ENCODE measurements at regions not wholly inside any gene's neighbourhood (a gene's known extent, or its start where the extent isn't known, plus 50 kb on each side); places are given as distances from the start of the nearest gene placed in this dataset.

DNA sequence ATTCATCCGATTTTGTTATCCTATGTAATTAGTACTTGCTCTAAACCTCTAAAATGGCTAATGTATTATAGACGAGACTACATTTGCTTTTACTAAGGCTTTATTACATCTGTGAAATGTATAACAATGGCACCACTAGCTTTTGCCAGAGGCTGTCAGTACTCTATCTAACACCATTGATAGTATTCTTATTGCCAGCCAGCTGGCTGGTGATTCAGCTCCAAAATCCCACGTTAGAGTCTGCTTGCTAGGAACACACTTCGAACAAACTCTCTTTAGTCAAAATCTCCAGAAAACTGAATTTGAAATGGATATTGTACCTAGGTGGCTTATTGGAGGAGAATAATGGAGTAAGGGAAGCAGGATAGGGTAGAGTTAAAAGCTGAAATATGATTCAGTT is 839.2 kb downstream of the SLC6A15 start:
- TF ChIP-seq POLR2AphosphoS5 (IDR thresholded peaks at IDR 0.05) = no peak
- no peak for TF ChIP-seq EP300 (IDR thresholded peaks at IDR 0.05)
- TF ChIP-seq, protein P1, sequence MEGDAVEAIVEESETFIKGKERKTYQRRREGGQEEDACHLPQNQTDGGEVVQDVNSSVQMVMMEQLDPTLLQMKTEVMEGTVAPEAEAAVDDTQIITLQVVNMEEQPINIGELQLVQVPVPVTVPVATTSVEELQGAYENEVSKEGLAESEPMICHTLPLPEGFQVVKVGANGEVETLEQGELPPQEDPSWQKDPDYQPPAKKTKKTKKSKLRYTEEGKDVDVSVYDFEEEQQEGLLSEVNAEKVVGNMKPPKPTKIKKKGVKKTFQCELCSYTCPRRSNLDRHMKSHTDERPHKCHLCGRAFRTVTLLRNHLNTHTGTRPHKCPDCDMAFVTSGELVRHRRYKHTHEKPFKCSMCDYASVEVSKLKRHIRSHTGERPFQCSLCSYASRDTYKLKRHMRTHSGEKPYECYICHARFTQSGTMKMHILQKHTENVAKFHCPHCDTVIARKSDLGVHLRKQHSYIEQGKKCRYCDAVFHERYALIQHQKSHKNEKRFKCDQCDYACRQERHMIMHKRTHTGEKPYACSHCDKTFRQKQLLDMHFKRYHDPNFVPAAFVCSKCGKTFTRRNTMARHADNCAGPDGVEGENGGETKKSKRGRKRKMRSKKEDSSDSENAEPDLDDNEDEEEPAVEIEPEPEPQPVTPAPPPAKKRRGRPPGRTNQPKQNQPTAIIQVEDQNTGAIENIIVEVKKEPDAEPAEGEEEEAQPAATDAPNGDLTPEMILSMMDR (IDR thresholded peaks at IDR 0.05) = no peak
- TF ChIP-seq POLR2A (IDR thresholded peaks at IDR 0.05) = no peak

Measured in upper lobe of left lung (tissue), 4 donors.